Myocyte (in vitro differentiated cells): ENCODE measurements at regions not wholly inside any gene's neighbourhood (a gene's known extent, or its start where the extent isn't known, plus 50 kb on each side); places are given as distances from the start of the nearest gene placed in this dataset.
A peak's percentile ranks its signal among the peaks of the same experiment; 100 is the strongest.

Source experiments
- DNase-seq: peaks from one replicate; pipeline ENCODE4 v3.0.0-alpha.2; 2012; ENCODE audit warnings: low read depth

GRCh38 chr4:136457577-136457976 is 1074.7 kb downstream of the PCDH18 start:
- DNase-seq, result no peak

GRCh38 chr4:136457004-136457403 is 1075.3 kb downstream of the PCDH18 start:
- no peak for DNase-seq

GRCh38 chr4:136443006-136443405 is 1089.3 kb downstream of the PCDH18 start:
- no peak for DNase-seq

- no peak for DNase-seq
Measured at GRCh38 chr4:136442447-136442846, 1089.8 kb downstream of the PCDH18 start.

GRCh38 chr4:136441629-136442282 is 1090.5 kb downstream of the PCDH18 start:
- no peak for DNase-seq

GRCh38 chr4:136438645-136439044 is 1093.6 kb downstream of the PCDH18 start:
- DNase-seq, result no peak

- DNase-seq, result no peak
Measured at GRCh38 chr4:136424052-136424451, 1108.2 kb downstream of the PCDH18 start.

- DNase-seq, result no peak
Measured at GRCh38 chr4:136414981-136415380, 1117.3 kb downstream of the PCDH18 start.

GRCh38 chr4:136412708-136413107 is 1119.6 kb downstream of the PCDH18 start:
- DNase-seq, result no peak

GRCh38 chr4:136400829-136401228 is 1131.5 kb downstream of the PCDH18 start:
- no peak for DNase-seq

- DNase-seq, result no peak
Measured at GRCh38 chr4:136395212-136395722, 1137.0 kb downstream of the PCDH18 start.

- DNase-seq, result no peak
Measured at GRCh38 chr4:136392576-136392975, 1139.7 kb downstream of the PCDH18 start.

- no peak for DNase-seq
Measured at GRCh38 chr4:136390824-136391223, 1141.5 kb downstream of the PCDH18 start.

GRCh38 chr4:136383082-136383481 is 1149.2 kb downstream of the PCDH18 start:
- DNase-seq, result no peak

- no peak for DNase-seq
Measured at GRCh38 chr4:136371231-136371630, 1161.1 kb downstream of the PCDH18 start.

- no peak for DNase-seq
Measured at GRCh38 chr4:136369073-136369472, 1163.2 kb downstream of the PCDH18 start.

GRCh38 chr4:136357556-136357955 is 1174.7 kb downstream of the PCDH18 start:
- DNase-seq, result no peak

GRCh38 chr4:136355970-136356369 is 1176.3 kb downstream of the PCDH18 start:
- DNase-seq, result no peak

- DNase-seq, result no peak
Measured at GRCh38 chr4:136343340-136343739, 1189.0 kb downstream of the PCDH18 start.

GRCh38 chr4:136342666-136343065 is 1189.6 kb downstream of the PCDH18 start:
- peak; percentile 1 for DNase-seq

- no peak for DNase-seq
Measured at GRCh38 chr4:136337216-136337615, 1195.1 kb downstream of the PCDH18 start.

- DNase-seq, result no peak
Measured at GRCh38 chr4:136336479-136336878, 1195.8 kb downstream of the PCDH18 start.

- DNase-seq, result no peak
Measured at GRCh38 chr4:136329042-136329662, 1203.1 kb downstream of the PCDH18 start.
